A549 (cell line): ENCODE measurements at regions not wholly inside any gene's neighbourhood (a gene's known extent, or its start where the extent isn't known, plus 50 kb on each side); places are given as distances from the start of the nearest gene placed in this dataset.

ENCODE experiments used
- ATAC-seq, 2 experiments: fragments of 200-7000 bp in 1 of 2; fragments of >200 bp in 1 of 2; cut with Nextera tagmentation in 1 of 2; cut with Tn5 transposase in 1 of 2; 3 replicates each; pipeline versions ENCODE4 v1.8.0 to v1.9.1; 2018 to 2020; ENCODE audit warnings: mild to moderate bottlenecking in 1 of 2, moderate library complexity in 1 of 2
- CTCF ChIA-PET: fragments of 300-600 bp; sonication (Branson Sonifier 250); formaldehyde crosslinking; extraction: SDS; loops from one replicate; lab custom pipeline; 2021; ENCODE audit warnings: antibody characterized with exemption, inconsistent platforms; lab: Yijun Ruan, JAX
- POLR2A ChIA-PET: fragments of 350-600 bp; formaldehyde crosslinking; extraction: SDS; loops from one replicate; lab custom pipeline; 2021; ENCODE audit warnings: antibody characterized with exemption, inconsistent platforms; lab: Yijun Ruan, JAX
- DNase-seq, 2 experiments: peaks; one replicate each; pipeline versions ENCODE4 v3.0.0 to v3.0.0-alpha.2; 2011 to 2016; ENCODE audit warnings: low read depth in 1 of 2, low spot score in 1 of 2
- FAIRE-seq: peaks from 2 replicates; lab custom pipeline; 2011; peaks lifted over from hg19 to GRCh38; lab: Jason Lieb, UNC
- H3K27ac ChIP-seq, 2 experiments: fragments of >200 bp; sonication (Bioruptor Twin); formaldehyde crosslinking; 3 replicates each; pipeline ENCODE4 v1.5.1; 2016 to 2017
- H3K4me1 ChIP-seq: fragments of >200 bp; sonication (Bioruptor Twin); formaldehyde crosslinking; 3 replicates; pipeline ENCODE4 v1.6.1; 2016
- H3K4me2 ChIP-seq: fragments of >200 bp; sonication (Bioruptor Twin); formaldehyde crosslinking; 3 replicates; pipeline ENCODE4 v1.6.1; 2016
- H3K4me3 ChIP-seq: fragments of >200 bp; sonication (Bioruptor Twin); formaldehyde crosslinking; 3 replicates; pipeline ENCODE4 v1.5.1; 2016
- H3K9me3 ChIP-seq: fragments of >200 bp; sonication (Bioruptor Twin); formaldehyde crosslinking; 3 replicates; pipeline ENCODE4 v1.6.1; 2016
- ATOH8 ChIP-seq: fragments of 250-450 bp; sonication (Bioruptor Pico); IDR thresholded peaks from 2 replicates; pipeline ENCODE4 v1.5.0; 2020; ENCODE audit warnings: low read depth, mild to moderate bottlenecking, moderate library complexity
- CEBPB ChIP-seq, 2 experiments: fragments of >200 bp in 1 of 2; sonication (Bioruptor Twin) in 1 of 2; formaldehyde crosslinking in 1 of 2; IDR thresholded peaks; 2 replicates each; pipeline ENCODE4 v1.6.1; 2012 to 2016
- E2F6 ChIP-seq: IDR thresholded peaks from 2 replicates; pipeline ENCODE4 v1.6.1; 2012; ENCODE audit warnings: low read depth, borderline replicate concordance
- ELK1 ChIP-seq: fragments of 150-350 bp; IDR thresholded peaks from 2 replicates; pipeline ENCODE4 v1.6.1; 2014; ENCODE audit warnings: low read depth, mild to moderate bottlenecking, low read length
- HES2 ChIP-seq: fragments of >200 bp; sonication (Bioruptor Twin); formaldehyde crosslinking; IDR thresholded peaks from 2 replicates; pipeline ENCODE4 v1.6.1; 2016
- HMGXB4 ChIP-seq: fragments of 250-450 bp; sonication (Bioruptor Pico); IDR thresholded peaks from 2 replicates; pipeline ENCODE4 v1.5.0; 2021; ENCODE audit warnings: mild to moderate bottlenecking, moderate library complexity, borderline replicate concordance
- HOXA7 ChIP-seq: fragments of 250-450 bp; sonication (Bioruptor Pico); IDR thresholded peaks from 2 replicates; pipeline ENCODE4 v1.5.0; 2020; ENCODE audit warnings: mild to moderate bottlenecking, moderate library complexity
- HOXB13 ChIP-seq: fragments of 250-450 bp; sonication (Bioruptor Pico); IDR thresholded peaks from 2 replicates; pipeline ENCODE4 v1.5.0; 2020; ENCODE audit warnings: low read depth, mild to moderate bottlenecking, moderate library complexity
- KDM1A ChIP-seq: fragments of 200-600 bp; sonication (generic); IDR thresholded peaks from 2 replicates; pipeline ENCODE4 v1.6.1; 2016; ENCODE audit warnings: low read depth, mild to moderate bottlenecking
- MAX ChIP-seq: IDR thresholded peaks from 2 replicates; pipeline ENCODE4 v1.6.1; 2012
- NR3C1 ChIP-seq: fragments of >200 bp; sonication (Bioruptor Twin); formaldehyde crosslinking; IDR thresholded peaks from 3 replicates; pipeline ENCODE4 v1.6.1; 2017
- PBX3 ChIP-seq: IDR thresholded peaks from 2 replicates; pipeline ENCODE4 v1.6.1; 2012
- PHF8 ChIP-seq: fragments of 200-600 bp; sonication (generic); IDR thresholded peaks from 2 replicates; pipeline ENCODE4 v1.6.1; 2016; ENCODE audit warnings: low read depth, mild to moderate bottlenecking, antibody characterized with exemption, moderate library complexity, borderline replicate concordance
- SREBF2 ChIP-seq: fragments of 450-650 bp; IDR thresholded peaks from 2 replicates; pipeline ENCODE4 v1.6.1; 2014; ENCODE audit warnings: mild to moderate bottlenecking, moderate library complexity
- TP53 ChIP-seq: fragments of 250-450 bp; sonication (Bioruptor Pico); IDR thresholded peaks from 2 replicates; pipeline ENCODE4 v1.5.0; 2021; ENCODE audit warnings: mild to moderate bottlenecking, moderate library complexity
- ZNF302 ChIP-seq: fragments of 250-450 bp; sonication (Bioruptor Pico); IDR thresholded peaks from 2 replicates; pipeline ENCODE4 v1.9.0; 2021; ENCODE audit warnings: inconsistent platforms, mild to moderate bottlenecking, moderate library complexity
- WGBS: methylation state at CpG from one replicate; pipeline ENCODE4 v1.1.6; 2017; ENCODE audit errors: missing lambda C conversion rate; 5-methylcytosine and 5-hydroxymethylcytosine counted together

- TF ChIP-seq ELK1 (no peak), PHF8 (no peak), KDM1A (no peak), TP53 (CRISPR knock-in tag) (no peak), SREBF2 (no peak), HES2 (no peak), MAX (no peak), HOXA7 (CRISPR knock-in tag) (no peak), NR3C1 (no peak), CEBPB (IDR thresholded peaks at IDR 0.05) (no peak), ATOH8 (CRISPR knock-in tag) (no peak), HMGXB4 (CRISPR knock-in tag) (no peak)
Observed at GRCh38 chr21:17668479-17669140, 55.9 kb upstream of the BTG3 start (continued).

- Histone ChIP-seq H3K9me3 (no peaks in the 10 kb centered on the region), H3K27ac (no peak overlapping the region), H3K4me1 (no peaks in the 10 kb centered on the region), H3K4me2 (no peak overlapping the region), H3K4me3 (no peak overlapping the region)
- 44% methylated on average over 5 of the region's 5 CpGs for WGBS
- no peak for FAIRE-seq
- ATAC-seq: no peak
- TF ChIP-seq HOXB13 (no peak), E2F6 (no peak), PBX3 (no peak), ZNF302 (CRISPR knock-in tag) (no peak)
- no peak for DNase-seq
- ChIA-PET CTCF (interaction anchor here (0.6 kb wide), 1 partner anchor 63 kb away, joined by 3 read pairs; no protein-coding TSS in a partner anchor), POLR2A (no interaction called here)
Observed at GRCh38 chr21:17667256-17667655, 54.6 kb upstream of the BTG3 start.
